ENCODE measurements at regions not wholly inside any gene's neighbourhood (a gene's known extent, or its start where the extent isn't known, plus 50 kb on each side); places are given as distances from the start of the nearest gene placed in this dataset.

DNA sequence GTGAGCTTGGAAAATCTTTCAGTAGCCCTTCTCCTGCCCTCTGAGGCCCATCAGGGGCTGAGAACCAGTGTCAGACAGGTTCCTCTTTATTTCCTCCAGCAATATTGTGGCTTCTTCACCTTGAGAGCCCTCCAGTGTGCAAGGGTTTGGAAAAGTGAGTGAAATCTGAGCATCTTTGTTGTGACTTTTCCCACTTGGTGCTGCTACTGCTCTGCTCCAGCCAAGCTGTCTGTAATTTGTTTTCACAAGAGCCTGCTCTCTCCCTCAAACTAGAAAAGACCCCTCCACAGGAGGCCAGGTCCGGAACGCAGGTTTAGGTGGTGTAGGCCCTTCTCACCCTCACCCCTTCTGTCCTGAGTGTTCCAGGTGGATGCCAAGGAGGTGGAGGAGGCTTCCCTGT is 57.4 kb upstream of the SPRY4 start:
- no peak for TF ChIP-seq POLR2A (IDR thresholded peaks at IDR 0.05)
- TF ChIP-seq, protein P1, sequence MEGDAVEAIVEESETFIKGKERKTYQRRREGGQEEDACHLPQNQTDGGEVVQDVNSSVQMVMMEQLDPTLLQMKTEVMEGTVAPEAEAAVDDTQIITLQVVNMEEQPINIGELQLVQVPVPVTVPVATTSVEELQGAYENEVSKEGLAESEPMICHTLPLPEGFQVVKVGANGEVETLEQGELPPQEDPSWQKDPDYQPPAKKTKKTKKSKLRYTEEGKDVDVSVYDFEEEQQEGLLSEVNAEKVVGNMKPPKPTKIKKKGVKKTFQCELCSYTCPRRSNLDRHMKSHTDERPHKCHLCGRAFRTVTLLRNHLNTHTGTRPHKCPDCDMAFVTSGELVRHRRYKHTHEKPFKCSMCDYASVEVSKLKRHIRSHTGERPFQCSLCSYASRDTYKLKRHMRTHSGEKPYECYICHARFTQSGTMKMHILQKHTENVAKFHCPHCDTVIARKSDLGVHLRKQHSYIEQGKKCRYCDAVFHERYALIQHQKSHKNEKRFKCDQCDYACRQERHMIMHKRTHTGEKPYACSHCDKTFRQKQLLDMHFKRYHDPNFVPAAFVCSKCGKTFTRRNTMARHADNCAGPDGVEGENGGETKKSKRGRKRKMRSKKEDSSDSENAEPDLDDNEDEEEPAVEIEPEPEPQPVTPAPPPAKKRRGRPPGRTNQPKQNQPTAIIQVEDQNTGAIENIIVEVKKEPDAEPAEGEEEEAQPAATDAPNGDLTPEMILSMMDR (IDR thresholded peaks at IDR 0.05), result no peak

Data from lower leg skin (tissue), 3 donors.